ENCODE measurements at regions not wholly inside any gene's neighbourhood (a gene's known extent, or its start where the extent isn't known, plus 50 kb on each side); places are given as distances from the start of the nearest gene placed in this dataset.

DNA sequence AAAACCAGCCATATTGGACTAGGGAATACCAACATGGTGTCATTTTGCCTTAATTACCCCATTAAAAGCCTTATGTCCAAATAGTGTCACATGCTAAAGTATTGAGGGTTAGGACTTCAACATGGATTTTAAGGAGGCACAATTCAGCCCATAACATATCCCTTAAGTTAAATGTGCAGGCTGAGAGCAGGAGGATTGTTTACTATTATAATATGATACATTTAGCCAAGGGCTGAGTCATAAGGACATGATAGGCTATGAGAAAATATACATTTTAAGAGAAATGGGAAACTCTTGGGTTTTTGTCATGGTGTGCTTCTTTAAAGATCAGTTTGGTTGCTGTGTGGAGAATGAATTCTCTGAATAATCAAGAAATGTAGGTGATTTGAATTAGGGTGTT, 136.8 kb downstream of the RDH14 start:
- Histone ChIP-seq H3K27me3 (ENCODE audit: control insufficient read depth, insufficient read depth, low read length) (no peaks in the 10 kb centered on the region), H3K4me3 (ENCODE audit: low read depth, low read length) (no peak overlapping the region), H3K36me3 (ENCODE audit: control insufficient read depth, insufficient read depth, low read length) (no peaks in the 10 kb centered on the region)
- no peak for DNase-seq (ENCODE audit: low read depth)
- TF ChIP-seq CTCF (IDR thresholded peaks at IDR 0.05; ENCODE audit: insufficient read depth, low read length, poor library complexity, severe bottlenecking): no peak

- DNase-seq (ENCODE audit: low read depth): no peak
- no peak for TF ChIP-seq CTCF (IDR thresholded peaks at IDR 0.05; ENCODE audit: insufficient read depth, low read length, poor library complexity, severe bottlenecking)
- H3K27me3 ChIP-seq (ENCODE audit: control insufficient read depth, insufficient read depth, low read length): no peaks in the 10 kb centered on the region
- no peak overlapping the region for H3K4me3 ChIP-seq (ENCODE audit: low read depth, low read length)
- no peaks in the 10 kb centered on the region for H3K36me3 ChIP-seq (ENCODE audit: control insufficient read depth, insufficient read depth, low read length)
Observed at GRCh38 chr2:18422432-18423165, 137.9 kb downstream of the RDH14 start.

DNA sequence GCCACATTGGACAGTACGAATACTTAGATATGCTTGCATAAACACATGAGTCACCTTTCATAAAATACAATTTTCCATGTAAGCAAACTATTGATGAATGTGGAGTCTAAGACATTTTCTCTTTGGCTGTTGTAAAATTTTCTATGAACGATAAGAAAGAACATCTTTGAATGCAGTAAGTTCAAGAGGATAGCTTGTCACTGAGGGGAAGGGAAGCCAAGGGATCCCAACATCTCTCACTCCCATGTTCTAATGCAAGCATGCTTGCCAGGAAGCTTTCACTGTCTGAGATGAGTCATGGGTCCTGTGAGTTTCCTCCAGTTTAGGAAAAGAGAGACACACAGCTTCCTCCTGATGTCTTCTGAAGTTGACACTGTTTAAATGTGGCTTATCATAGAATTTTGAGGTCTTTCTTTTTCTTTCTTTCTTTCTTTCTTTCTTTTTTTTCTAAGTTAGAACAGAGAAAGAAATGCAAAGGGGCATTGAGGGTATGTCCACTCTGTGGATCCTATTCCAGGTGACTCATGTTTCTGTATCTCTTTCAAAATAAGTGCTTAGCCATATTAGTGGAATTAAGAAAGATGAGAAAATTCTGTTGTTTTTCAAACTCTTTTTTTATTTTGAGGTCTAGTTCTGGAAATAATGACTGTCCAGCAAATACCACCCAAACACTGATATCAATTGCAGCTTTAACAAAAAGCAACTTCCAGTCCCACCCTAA, 146.6 kb downstream of the RDH14 start:
- DNase-seq (ENCODE audit: low read depth): peak; percentile 58
- no peak overlapping the region for H3K4me3 ChIP-seq (ENCODE audit: low read depth, low read length)
- no peaks in the 10 kb centered on the region for H3K27me3 ChIP-seq (ENCODE audit: control insufficient read depth, insufficient read depth, low read length)
- H3K36me3 ChIP-seq (ENCODE audit: control insufficient read depth, insufficient read depth, low read length): no peaks in the 10 kb centered on the region
- TF ChIP-seq CTCF (IDR thresholded peaks at IDR 0.05; ENCODE audit: insufficient read depth, low read length, poor library complexity, severe bottlenecking): no peak

- no peak for TF ChIP-seq CTCF (IDR thresholded peaks at IDR 0.05; ENCODE audit: insufficient read depth, low read length, poor library complexity, severe bottlenecking)
- Histone ChIP-seq H3K4me3 (ENCODE audit: low read depth, low read length) (no peak overlapping the region), H3K36me3 (ENCODE audit: control insufficient read depth, insufficient read depth, low read length) (no peaks in the 10 kb centered on the region), H3K27me3 (ENCODE audit: control insufficient read depth, insufficient read depth, low read length) (no peaks in the 10 kb centered on the region)
- no peak for DNase-seq (ENCODE audit: low read depth)
Observed at GRCh38 chr2:18412980-18413675, 147.3 kb downstream of the RDH14 start.

GRCh38 chr2:18411626-18412025, 148.8 kb downstream of the RDH14 start:
- no peak overlapping the region for H3K4me3 ChIP-seq (ENCODE audit: low read depth, low read length)
- DNase-seq (ENCODE audit: low read depth): no peak
- no peaks in the 10 kb centered on the region for H3K36me3 ChIP-seq (ENCODE audit: control insufficient read depth, insufficient read depth, low read length)
- no peak for TF ChIP-seq CTCF (IDR thresholded peaks at IDR 0.05; ENCODE audit: insufficient read depth, low read length, poor library complexity, severe bottlenecking)
- no peaks in the 10 kb centered on the region for H3K27me3 ChIP-seq (ENCODE audit: control insufficient read depth, insufficient read depth, low read length)
